PC-3 (cell line): ENCODE measurements at regions not wholly inside any gene's neighbourhood (a gene's known extent, or its start where the extent isn't known, plus 50 kb on each side); places are given as distances from the start of the nearest gene placed in this dataset.

ENCODE experiments used
- CTCF ChIP-seq: fragments of 300-600 bp; sonication (generic); conservative IDR thresholded peaks from 2 replicates; pipeline ENCODE4 v1.5.1; 2017; ENCODE audit warnings: antibody characterized with exemption, low read depth, mild to moderate bottlenecking, low read length
- EZH2 ChIP-seq: fragments of 300-600 bp; sonication (generic); IDR thresholded peaks from one replicate; pipeline ENCODE4 v1.6.1; 2017; ENCODE audit warnings: antibody characterized with exemption, mild to moderate bottlenecking, low read length; ENCODE audit not compliant: unreplicated experiment

DNA sequence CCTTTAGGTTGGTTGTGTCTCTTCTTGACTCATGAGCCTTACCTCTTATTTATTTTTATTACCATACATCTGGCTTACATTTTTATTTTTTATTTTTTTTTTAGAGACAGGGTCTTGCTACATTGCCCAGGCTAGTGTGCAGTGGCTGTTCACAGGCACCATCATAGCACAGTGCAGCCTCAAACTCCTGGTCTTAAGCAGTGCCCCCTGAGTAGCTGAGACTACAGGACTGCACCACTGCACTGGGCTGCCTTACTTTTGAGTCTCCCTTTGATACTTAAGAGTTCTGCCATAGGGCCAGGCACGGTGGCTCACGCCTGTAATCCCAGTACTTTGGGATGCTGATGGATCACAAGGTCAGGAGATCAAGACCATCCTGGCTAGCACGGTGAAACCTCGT, 76.4 kb upstream of the MACF1 start:
- TF ChIP-seq EZH2 (no peak), CTCF (no peak)
